MG63 (cell line): ENCODE measurements at regions not wholly inside any gene's neighbourhood (a gene's known extent, or its start where the extent isn't known, plus 50 kb on each side); places are given as distances from the start of the nearest gene placed in this dataset.

Experiments
- DNase-seq: peaks from one replicate; pipeline ENCODE4 v3.0.0-alpha.2; 2020
- H3K27me3 ChIP-seq: fragments of 250-450 bp; sonication (Bioruptor Pico); 2 replicates; pipeline ENCODE4 v1.5.1; 2020; ENCODE audit warnings: mild to moderate bottlenecking, moderate library complexity
- H3K36me3 ChIP-seq: fragments of 250-450 bp; sonication (Bioruptor Pico); 2 replicates; pipeline ENCODE4 v1.5.1; 2020; ENCODE audit warnings: mild to moderate bottlenecking, moderate library complexity
- H3K4me3 ChIP-seq: fragments of 250-450 bp; sonication (Bioruptor Pico); 2 replicates; pipeline ENCODE4 v1.5.1; 2020; ENCODE audit warnings: mild to moderate bottlenecking, moderate library complexity
- H3K9me3 ChIP-seq: fragments of 250-450 bp; sonication (Bioruptor Pico); 2 replicates; pipeline ENCODE4 v1.5.1; 2020; ENCODE audit warnings: mild to moderate bottlenecking, moderate library complexity

GRCh38 chr18:56052202-56052601, 464.2 kb upstream of the TCF4 start:
- Histone ChIP-seq H3K9me3 (peaks cover 2% of the 10 kb centered on the region; the same call in 1 of the 2 replicates), H3K36me3 (no peaks in the 10 kb centered on the region), H3K27me3 (no peaks in the 10 kb centered on the region), H3K4me3 (no peak overlapping the region)
- DNase-seq: no peak

DNA sequence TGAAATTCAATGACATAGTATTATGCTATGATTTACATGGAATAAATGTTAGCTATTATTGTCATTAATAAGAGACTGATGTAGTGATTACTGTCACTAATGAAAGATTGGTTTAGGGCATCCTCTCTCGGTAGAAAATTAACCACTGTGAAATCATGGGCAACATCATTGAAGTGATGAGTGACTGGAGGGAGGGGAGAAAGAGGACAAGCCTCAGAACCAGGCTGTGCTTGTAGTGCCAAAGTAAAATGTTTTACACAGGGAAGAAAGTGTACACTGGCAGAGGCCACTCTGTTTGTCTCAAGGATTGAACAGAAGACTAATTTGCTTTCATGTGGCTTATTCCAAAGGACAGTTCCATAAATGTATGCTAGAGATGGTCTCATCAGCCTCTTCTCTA, 456.2 kb upstream of the TCF4 start:
- Histone ChIP-seq H3K9me3 (peaks cover 2% of the 10 kb centered on the region; the same call in 1 of the 2 replicates), H3K36me3 (no peaks in the 10 kb centered on the region), H3K27me3 (no peaks in the 10 kb centered on the region), H3K4me3 (no peak overlapping the region)
- no peak for DNase-seq

DNA sequence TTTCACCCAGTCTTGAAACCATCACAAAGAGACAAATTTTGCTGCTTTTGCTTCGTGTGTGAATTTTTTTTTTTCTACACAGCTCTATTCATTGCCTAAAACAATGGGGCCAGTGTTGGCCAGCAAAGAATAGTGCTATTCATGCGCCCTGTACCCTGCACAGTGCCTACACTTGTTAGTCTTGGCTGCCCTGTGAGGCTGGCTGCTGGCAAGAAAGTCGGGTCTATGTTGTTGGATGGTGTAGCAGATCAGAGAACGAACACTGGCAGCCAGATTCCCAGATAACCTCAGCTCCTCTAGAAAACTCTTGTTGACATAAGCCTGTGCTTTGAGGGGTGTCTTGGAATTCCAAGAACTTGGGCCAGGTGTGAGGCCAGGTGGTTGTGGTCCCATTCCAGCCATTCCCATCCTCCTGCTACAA, 455.7 kb upstream of the TCF4 start:
- H3K4me3 ChIP-seq: no peak overlapping the region
- H3K9me3 ChIP-seq: peaks cover 2% of the 10 kb centered on the region; the same call in 1 of the 2 replicates
- H3K27me3 ChIP-seq: no peaks in the 10 kb centered on the region
- no peak for DNase-seq
- no peaks in the 10 kb centered on the region for H3K36me3 ChIP-seq

GRCh38 chr18:56042915-56043536, 455.0 kb upstream of the TCF4 start:
- Histone ChIP-seq H3K9me3 (peaks cover 2% of the 10 kb centered on the region; the same call in 1 of the 2 replicates), H3K27me3 (no peaks in the 10 kb centered on the region), H3K4me3 (no peak overlapping the region), H3K36me3 (no peaks in the 10 kb centered on the region)
- DNase-seq: no peak

GRCh38 chr18:56038171-56039030, 450.4 kb upstream of the TCF4 start:
- DNase-seq: no peak
- H3K9me3 ChIP-seq: no peaks in the 10 kb centered on the region
- H3K36me3 ChIP-seq: no peaks in the 10 kb centered on the region
- no peaks in the 10 kb centered on the region for H3K27me3 ChIP-seq
- H3K4me3 ChIP-seq: no peak overlapping the region

- H3K36me3 ChIP-seq: no peaks in the 10 kb centered on the region
- no peak overlapping the region for H3K4me3 ChIP-seq
- H3K9me3 ChIP-seq: no peaks in the 10 kb centered on the region
- no peaks in the 10 kb centered on the region for H3K27me3 ChIP-seq
- peak; percentile 27 for DNase-seq
Observed at GRCh38 chr18:56036741-56037140, 448.7 kb upstream of the TCF4 start.

- Histone ChIP-seq H3K27me3 (no peaks in the 10 kb centered on the region), H3K4me3 (no peak overlapping the region), H3K9me3 (no peaks in the 10 kb centered on the region), H3K36me3 (no peaks in the 10 kb centered on the region)
- DNase-seq: no peak
Observed at GRCh38 chr18:56035546-56035945, 447.6 kb upstream of the TCF4 start.

DNA sequence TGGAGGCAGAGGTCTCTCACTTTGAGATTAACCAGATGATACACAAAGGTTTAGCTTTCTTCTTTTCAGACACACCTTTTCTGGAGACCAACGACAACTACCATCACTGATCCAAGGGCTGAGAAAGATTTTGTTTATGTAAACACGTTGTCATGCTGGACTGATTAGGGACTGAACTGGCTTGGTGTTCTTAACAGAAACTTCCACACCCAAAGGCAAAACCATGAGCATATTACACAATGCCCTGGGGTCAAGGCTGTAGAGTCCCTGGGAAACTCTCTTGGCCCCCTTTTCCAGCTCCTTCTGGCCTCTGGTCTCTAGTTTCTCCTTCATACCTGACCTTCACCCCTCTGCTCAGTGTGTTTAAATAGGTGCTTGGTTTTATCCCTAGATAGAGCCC, 447.0 kb upstream of the TCF4 start:
- H3K9me3 ChIP-seq: no peaks in the 10 kb centered on the region
- no peak for DNase-seq
- H3K36me3 ChIP-seq: no peaks in the 10 kb centered on the region
- no peaks in the 10 kb centered on the region for H3K27me3 ChIP-seq
- no peak overlapping the region for H3K4me3 ChIP-seq

DNA sequence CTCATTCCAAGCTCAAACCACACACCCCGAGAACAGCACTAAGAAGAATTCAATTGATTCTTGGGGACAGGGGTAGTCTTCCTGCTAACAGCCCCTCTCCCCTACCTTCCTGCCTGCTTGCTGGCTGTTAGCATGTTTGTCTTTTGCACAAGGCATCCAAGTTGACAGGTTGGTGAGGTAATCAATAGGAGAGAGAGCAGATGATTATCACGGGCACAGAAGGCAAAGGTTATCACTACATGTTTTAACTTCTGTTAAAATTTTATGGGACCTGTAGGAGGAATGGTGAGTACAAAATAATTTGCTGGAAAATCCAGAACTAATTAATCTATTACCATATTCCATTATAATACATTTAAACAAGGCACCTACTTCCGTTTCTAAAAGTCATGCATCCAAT, 442.1 kb upstream of the TCF4 start:
- DNase-seq: no peak
- no peaks in the 10 kb centered on the region for H3K9me3 ChIP-seq
- no peaks in the 10 kb centered on the region for H3K27me3 ChIP-seq
- H3K4me3 ChIP-seq: no peak overlapping the region
- H3K36me3 ChIP-seq: no peaks in the 10 kb centered on the region

DNA sequence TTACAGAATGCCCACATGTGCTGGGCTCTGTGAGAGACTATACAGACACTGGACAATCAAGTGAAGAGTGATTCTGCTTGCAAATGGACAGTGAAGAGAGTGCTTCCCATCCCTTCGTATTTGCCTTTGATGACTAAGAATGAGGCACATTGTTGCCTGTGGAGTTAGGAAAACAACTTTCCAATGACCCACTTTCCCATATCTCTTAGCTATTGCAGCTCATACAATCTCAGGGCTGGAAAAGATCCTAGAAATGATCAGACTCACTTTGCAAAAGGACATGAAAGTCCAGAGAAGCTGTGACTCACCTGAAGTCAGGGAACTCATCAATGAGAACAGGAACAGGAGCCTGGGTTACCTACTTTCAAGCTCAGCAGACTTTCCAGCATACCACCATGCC, 440.5 kb upstream of the TCF4 start:
- DNase-seq: no peak

GRCh38 chr18:56026509-56026908, 438.5 kb upstream of the TCF4 start:
- no peak for DNase-seq
- no peaks in the 10 kb centered on the region for H3K36me3 ChIP-seq
- no peak overlapping the region for H3K4me3 ChIP-seq
- no peaks in the 10 kb centered on the region for H3K9me3 ChIP-seq
- no peaks in the 10 kb centered on the region for H3K27me3 ChIP-seq

More for the DNA sequence above, 440.5 kb upstream of the TCF4 start:
- no peak overlapping the region for H3K4me3 ChIP-seq
- H3K9me3 ChIP-seq: no peaks in the 10 kb centered on the region
- H3K36me3 ChIP-seq: no peaks in the 10 kb centered on the region
- H3K27me3 ChIP-seq: no peaks in the 10 kb centered on the region

DNA sequence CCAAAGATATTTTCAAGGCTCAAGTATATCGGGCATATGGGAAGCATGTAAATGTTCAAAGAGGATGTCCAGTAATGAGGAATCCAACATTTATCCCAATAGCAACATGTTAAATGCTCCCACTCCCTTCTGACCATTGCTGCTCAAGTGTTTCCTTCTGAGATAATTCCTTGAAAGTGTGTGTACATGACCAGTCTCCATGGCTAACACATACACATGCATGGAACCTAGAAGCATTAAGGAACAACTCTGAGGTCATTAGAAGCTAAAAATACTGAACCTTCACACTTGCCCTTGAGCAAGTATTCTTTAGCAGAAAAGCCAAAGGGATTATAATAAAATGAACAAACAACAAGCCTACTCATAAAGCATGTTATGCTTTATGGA, 433.8 kb upstream of the TCF4 start:
- H3K27me3 ChIP-seq: no peaks in the 10 kb centered on the region
- H3K4me3 ChIP-seq: no peak overlapping the region
- H3K9me3 ChIP-seq: no peaks in the 10 kb centered on the region
- no peaks in the 10 kb centered on the region for H3K36me3 ChIP-seq
- no peak for DNase-seq

GRCh38 chr18:56021136-56021808, 433.3 kb upstream of the TCF4 start:
- Histone ChIP-seq H3K36me3 (no peaks in the 10 kb centered on the region), H3K9me3 (no peaks in the 10 kb centered on the region), H3K27me3 (no peaks in the 10 kb centered on the region), H3K4me3 (no peak overlapping the region)
- DNase-seq: no peak

- Histone ChIP-seq H3K27me3 (no peaks in the 10 kb centered on the region), H3K4me3 (no peak overlapping the region), H3K36me3 (no peaks in the 10 kb centered on the region), H3K9me3 (no peaks in the 10 kb centered on the region)
- no peak for DNase-seq
Observed at GRCh38 chr18:56019908-56020307, 431.9 kb upstream of the TCF4 start.

DNA sequence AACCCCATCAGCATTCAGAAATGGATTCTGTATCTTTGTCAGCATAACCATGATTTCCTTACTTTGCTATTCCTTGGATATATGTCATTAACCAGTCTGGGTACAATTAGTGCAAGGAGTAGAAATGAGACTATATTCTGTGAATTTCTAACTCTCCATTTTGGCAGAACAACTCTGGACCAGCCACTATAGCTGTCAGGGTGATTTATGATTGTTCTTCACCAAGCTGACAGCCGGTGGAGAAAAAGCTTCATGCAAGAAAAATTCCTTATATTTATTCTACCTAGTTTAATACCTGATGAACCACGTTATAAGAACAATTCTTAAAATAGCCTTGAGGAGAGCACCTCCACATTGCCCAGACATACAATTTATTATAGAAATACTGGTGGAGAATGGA, 431.2 kb upstream of the TCF4 start:
- H3K27me3 ChIP-seq: no peaks in the 10 kb centered on the region
- DNase-seq: no peak
- no peak overlapping the region for H3K4me3 ChIP-seq
- H3K36me3 ChIP-seq: no peaks in the 10 kb centered on the region
- 0 out of 2 replicates have a peak, but pooled peaks cover 2% of the 10 kb centered on the region for H3K9me3 ChIP-seq

DNA sequence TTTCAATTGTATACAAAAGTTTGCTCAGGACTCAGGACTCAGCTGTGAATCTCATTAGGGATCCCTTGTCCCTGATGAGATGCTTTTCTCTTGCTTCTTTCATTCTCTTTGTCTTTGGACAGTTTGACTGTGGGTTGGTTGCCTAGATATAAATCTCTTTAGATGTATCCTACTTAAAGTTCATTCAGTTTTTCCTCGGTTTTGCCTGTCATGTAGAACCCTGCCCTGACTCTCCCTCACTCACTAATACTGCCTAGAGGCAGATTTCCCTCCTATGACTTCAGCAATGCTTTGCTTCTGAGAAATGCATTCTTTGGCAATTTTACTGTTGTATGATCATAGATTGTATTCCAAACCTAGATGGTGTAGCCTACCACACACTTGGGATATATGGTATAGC, 421.4 kb upstream of the TCF4 start:
- H3K4me3 ChIP-seq: no peak overlapping the region
- no peak for DNase-seq

GRCh38 chr18:56003720-56004088, 415.7 kb upstream of the TCF4 start:
- H3K9me3 ChIP-seq: no peaks in the 10 kb centered on the region
- H3K4me3 ChIP-seq: no peak overlapping the region
- DNase-seq: no peak
- H3K36me3 ChIP-seq: no peaks in the 10 kb centered on the region
- H3K27me3 ChIP-seq: no peaks in the 10 kb centered on the region

More for the DNA sequence above, 421.4 kb upstream of the TCF4 start:
- no peaks in the 10 kb centered on the region for H3K36me3 ChIP-seq
- peaks cover under 1% of the 10 kb centered on the region; the same call in 1 of the 2 replicates for H3K9me3 ChIP-seq
- no peaks in the 10 kb centered on the region for H3K27me3 ChIP-seq
